Liver (tissue), 8 donors: ENCODE measurements at regions not wholly inside any gene's neighbourhood (a gene's known extent, or its start where the extent isn't known, plus 50 kb on each side); places are given as distances from the start of the nearest gene placed in this dataset.

Experiments
- DNase-seq: peaks from one replicate; pipeline ENCODE4 v3.0.0-alpha.2; 2017; ENCODE audit warnings: low spot score
- H3K27ac ChIP-seq, 2 donors: one replicate each; pipeline ENCODE4 v1.7.0; 2013; ENCODE audit warnings: inconsistent platforms in 2 of 2, low read length in 2 of 2, control low read depth in 1 of 2, low read depth in 1 of 2, mild to moderate bottlenecking in 1 of 2
- H3K27me3 ChIP-seq, 4 donors: one replicate each; pipeline versions ENCODE4 v1.6.1 to v1.7.0; 2013; ENCODE audit warnings: low read length in 3 of 4, inconsistent platforms in 1 of 4, mild to moderate bottlenecking in 1 of 4, moderate library complexity in 1 of 4; ENCODE audit not compliant: control insufficient read depth in 4 of 4, insufficient read depth in 4 of 4
- H3K36me3 ChIP-seq, 4 donors: one replicate each; pipeline versions ENCODE4 v1.6.1 to v1.7.0; 2013; ENCODE audit warnings: low read length in 3 of 4, mild to moderate bottlenecking in 3 of 4, low read depth in 1 of 4, moderate library complexity in 1 of 4; ENCODE audit not compliant: control insufficient read depth in 4 of 4, insufficient read depth in 3 of 4
- H3K4me1 ChIP-seq, 4 donors: one replicate each; pipeline versions ENCODE4 v1.6.1 to v1.7.0; 2013; ENCODE audit warnings: low read length in 3 of 4, mild to moderate bottlenecking in 3 of 4, moderate library complexity in 1 of 4; ENCODE audit not compliant: control insufficient read depth in 4 of 4, insufficient read depth in 4 of 4
- H3K4me3 ChIP-seq, 3 donors: one replicate each; pipeline versions ENCODE4 v1.6.1 to v1.7.0; 2013; ENCODE audit warnings: low read length in 3 of 3, control low read depth in 1 of 3, low read depth in 1 of 3, mild to moderate bottlenecking in 1 of 3
- H3K9ac ChIP-seq, 2 donors: one replicate each; pipeline ENCODE4 v1.7.0; 2013; ENCODE audit warnings: low read length in 2 of 2, mild to moderate bottlenecking in 2 of 2, moderate library complexity in 2 of 2, control low read depth in 1 of 2, low read depth in 1 of 2
- H3K9me3 ChIP-seq, 4 donors: one replicate each; pipeline versions ENCODE4 v1.6.1 to v1.7.0; 2013; ENCODE audit warnings: low read length in 3 of 4; ENCODE audit not compliant: control insufficient read depth in 4 of 4
- EGR1 ChIP-seq, 2 donors: IDR thresholded peaks; 2 replicates each; pipeline ENCODE4 v1.6.1; 2016 to 2018; ENCODE audit warnings: antibody characterized with exemption in 2 of 2, low read depth in 2 of 2
- FOXA1 ChIP-seq: IDR thresholded peaks from 2 replicates; pipeline ENCODE4 v1.6.1; 2016; ENCODE audit warnings: antibody characterized with exemption
- FOXA2 ChIP-seq: IDR thresholded peaks from 2 replicates; pipeline ENCODE4 v1.6.1; 2016; ENCODE audit warnings: antibody characterized with exemption
- GABPA ChIP-seq, 2 donors: IDR thresholded peaks in 1 of 2; conservative IDR thresholded peaks in 1 of 2; 2 replicates each; pipeline ENCODE4 v1.6.1; 2016; ENCODE audit warnings: antibody characterized with exemption in 2 of 2, mild to moderate bottlenecking in 1 of 2, moderate library complexity in 1 of 2
- HNF4A ChIP-seq, 2 donors: conservative IDR thresholded peaks; 2 replicates each; pipeline ENCODE4 v1.6.1; 2016; ENCODE audit warnings: antibody characterized with exemption in 2 of 2, mild to moderate bottlenecking in 2 of 2
- HNF4G ChIP-seq: IDR thresholded peaks from 2 replicates; pipeline ENCODE4 v1.6.1; 2016; ENCODE audit warnings: antibody characterized with exemption
- JUND ChIP-seq, 2 donors: IDR thresholded peaks; 2 replicates each; pipeline ENCODE4 v1.6.1; 2016; ENCODE audit warnings: antibody characterized with exemption in 2 of 2
- NR2F2 ChIP-seq: IDR thresholded peaks from 2 replicates; pipeline ENCODE4 v1.6.1; 2016; ENCODE audit warnings: antibody characterized with exemption
- RAD21 ChIP-seq, 2 donors: IDR thresholded peaks; 2 replicates each; pipeline ENCODE4 v1.6.1; 2016; ENCODE audit warnings: antibody characterized with exemption in 2 of 2, mild to moderate bottlenecking in 2 of 2
- RXRA ChIP-seq, 2 donors: IDR thresholded peaks; 2 replicates each; pipeline ENCODE4 v1.6.1; 2017 to 2018; ENCODE audit warnings: antibody characterized with exemption in 2 of 2, mild to moderate bottlenecking in 1 of 2
- SP1 ChIP-seq: IDR thresholded peaks from 2 replicates; pipeline ENCODE4 v1.6.1; 2018; ENCODE audit warnings: antibody characterized with exemption, mild to moderate bottlenecking
- TAF1 ChIP-seq: conservative IDR thresholded peaks from 2 replicates; pipeline ENCODE4 v1.6.1; 2016; ENCODE audit warnings: antibody characterized with exemption, mild to moderate bottlenecking
- YY1 ChIP-seq: IDR thresholded peaks from 2 replicates; pipeline ENCODE4 v1.6.1; 2016; ENCODE audit warnings: antibody characterized with exemption, mild to moderate bottlenecking
- WGBS: extraction: QIAGEN DNeasy Blood & Tissue Kit; methylation state at CpG from one replicate; pipeline ENCODE4 v1.1.7; 2013; 5-methylcytosine and 5-hydroxymethylcytosine counted together
- TF ChIP-seq, protein P1 (sequence below): IDR thresholded peaks from 2 replicates; pipeline ENCODE4 v1.6.1; 2016; ENCODE audit warnings: antibody characterized with exemption
- TF ChIP-seq, protein P2 (sequence below): IDR thresholded peaks from 2 replicates; pipeline ENCODE4 v1.6.1; 2016; ENCODE audit warnings: antibody characterized with exemption
- TF ChIP-seq, protein P3 (sequence below): IDR thresholded peaks from 2 replicates; pipeline ENCODE4 v1.6.1; 2016; ENCODE audit warnings: antibody characterized with exemption, mild to moderate bottlenecking
- TF ChIP-seq, protein P4 (sequence below): IDR thresholded peaks from 2 replicates; pipeline ENCODE4 v1.6.1; 2016; ENCODE audit warnings: antibody characterized with exemption
- TF ChIP-seq, protein P5 (sequence below): fragments of 150-350 bp; IDR thresholded peaks from 2 replicates; pipeline ENCODE4 v1.5.1; 2017; ENCODE audit warnings: improper control_type of control experiment, low read depth, low read length; ENCODE audit not compliant: missing input control
- donor health status: healthy.
- donor health status: healthy.
- donor health status: healthy.
- donor health status: healthy.
- donor health status: healthy.

DNA sequence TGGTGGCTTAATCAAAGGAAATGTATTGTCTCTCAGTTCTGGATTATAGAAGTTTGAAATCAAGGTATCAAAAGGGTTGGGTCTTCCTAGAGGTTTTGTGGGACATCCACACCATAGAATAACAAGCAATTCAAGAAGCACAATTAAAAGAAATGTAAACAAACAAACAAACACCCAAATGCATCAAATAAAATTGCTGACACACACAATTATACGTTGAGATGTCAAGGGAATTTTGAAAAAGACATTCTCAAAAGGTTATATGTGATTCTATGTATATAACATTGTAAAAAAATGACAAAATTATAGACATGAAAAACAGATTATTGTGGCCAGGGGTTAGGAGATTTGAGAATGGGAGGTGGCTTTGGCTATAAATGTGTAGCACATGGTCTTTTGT, 250.7 kb upstream of the AGA start:
- Histone ChIP-seq H3K9me3 (no peaks in the 10 kb centered on the region), H3K9ac (no peak overlapping the region), H3K4me3 (no peak overlapping the region), H3K27me3 (no peaks in the 10 kb centered on the region), H3K4me1 (no peaks in the 10 kb centered on the region), H3K36me3 (no peaks in the 10 kb centered on the region), H3K27ac (no peak overlapping the region)
- TF ChIP-seq, protein P1, sequence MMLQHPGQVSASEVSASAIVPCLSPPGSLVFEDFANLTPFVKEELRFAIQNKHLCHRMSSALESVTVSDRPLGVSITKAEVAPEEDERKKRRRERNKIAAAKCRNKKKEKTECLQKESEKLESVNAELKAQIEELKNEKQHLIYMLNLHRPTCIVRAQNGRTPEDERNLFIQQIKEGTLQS: no peak
- TF ChIP-seq HNF4A (conservative IDR thresholded peaks at IDR 0.05) (no peak), YY1 (no peak), FOXA1 (no peak), NR2F2 (no peak), JUND (IDR thresholded peaks at IDR 0.05) (no peak), RAD21 (IDR thresholded peaks at IDR 0.05) (no peak), SP1 (no peak), HNF4G (no peak)
- TF ChIP-seq, protein P2, sequence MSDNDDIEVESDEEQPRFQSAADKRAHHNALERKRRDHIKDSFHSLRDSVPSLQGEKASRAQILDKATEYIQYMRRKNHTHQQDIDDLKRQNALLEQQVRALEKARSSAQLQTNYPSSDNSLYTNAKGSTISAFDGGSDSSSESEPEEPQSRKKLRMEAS: no peak
- TF ChIP-seq, protein P3, sequence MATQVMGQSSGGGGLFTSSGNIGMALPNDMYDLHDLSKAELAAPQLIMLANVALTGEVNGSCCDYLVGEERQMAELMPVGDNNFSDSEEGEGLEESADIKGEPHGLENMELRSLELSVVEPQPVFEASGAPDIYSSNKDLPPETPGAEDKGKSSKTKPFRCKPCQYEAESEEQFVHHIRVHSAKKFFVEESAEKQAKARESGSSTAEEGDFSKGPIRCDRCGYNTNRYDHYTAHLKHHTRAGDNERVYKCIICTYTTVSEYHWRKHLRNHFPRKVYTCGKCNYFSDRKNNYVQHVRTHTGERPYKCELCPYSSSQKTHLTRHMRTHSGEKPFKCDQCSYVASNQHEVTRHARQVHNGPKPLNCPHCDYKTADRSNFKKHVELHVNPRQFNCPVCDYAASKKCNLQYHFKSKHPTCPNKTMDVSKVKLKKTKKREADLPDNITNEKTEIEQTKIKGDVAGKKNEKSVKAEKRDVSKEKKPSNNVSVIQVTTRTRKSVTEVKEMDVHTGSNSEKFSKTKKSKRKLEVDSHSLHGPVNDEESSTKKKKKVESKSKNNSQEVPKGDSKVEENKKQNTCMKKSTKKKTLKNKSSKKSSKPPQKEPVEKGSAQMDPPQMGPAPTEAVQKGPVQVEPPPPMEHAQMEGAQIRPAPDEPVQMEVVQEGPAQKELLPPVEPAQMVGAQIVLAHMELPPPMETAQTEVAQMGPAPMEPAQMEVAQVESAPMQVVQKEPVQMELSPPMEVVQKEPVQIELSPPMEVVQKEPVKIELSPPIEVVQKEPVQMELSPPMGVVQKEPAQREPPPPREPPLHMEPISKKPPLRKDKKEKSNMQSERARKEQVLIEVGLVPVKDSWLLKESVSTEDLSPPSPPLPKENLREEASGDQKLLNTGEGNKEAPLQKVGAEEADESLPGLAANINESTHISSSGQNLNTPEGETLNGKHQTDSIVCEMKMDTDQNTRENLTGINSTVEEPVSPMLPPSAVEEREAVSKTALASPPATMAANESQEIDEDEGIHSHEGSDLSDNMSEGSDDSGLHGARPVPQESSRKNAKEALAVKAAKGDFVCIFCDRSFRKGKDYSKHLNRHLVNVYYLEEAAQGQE: no peak
- 69% methylated on average over 1 of the region's 1 CpG for WGBS
- DNase-seq: no peak

DNA sequence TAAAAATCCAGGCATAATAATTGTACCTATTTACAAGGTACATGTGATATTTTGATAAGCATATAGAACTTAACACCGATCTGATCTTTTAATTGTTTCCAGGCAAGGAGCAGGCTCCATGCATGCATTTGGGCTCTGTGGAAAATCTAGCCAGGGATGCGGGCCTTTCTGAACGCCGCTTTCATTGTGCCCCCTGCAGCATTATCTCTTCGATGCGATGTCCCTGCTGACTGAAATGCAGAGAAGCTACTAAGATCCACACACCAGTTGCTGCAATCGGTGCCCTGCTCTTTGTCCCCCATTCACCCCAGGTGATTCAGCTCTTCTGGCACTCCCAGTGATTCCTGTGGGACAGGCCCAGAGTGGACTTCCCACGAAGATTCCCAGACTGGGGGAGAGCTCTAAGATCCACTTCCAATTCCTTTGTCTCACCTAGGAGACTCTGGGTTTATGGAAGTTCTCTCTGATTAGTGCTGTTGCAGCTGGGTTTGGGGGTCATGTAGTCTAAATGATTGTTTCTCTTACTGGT, 254.3 kb upstream of the AGA start:
- Histone ChIP-seq H3K36me3 (no peaks in the 10 kb centered on the region), H3K4me3 (no peak overlapping the region), H3K9me3 (no peaks in the 10 kb centered on the region), H3K27me3 (no peaks in the 10 kb centered on the region), H3K4me1 (no peaks in the 10 kb centered on the region), H3K9ac (no peak overlapping the region), H3K27ac (no peak overlapping the region)
- TF ChIP-seq FOXA2 (no peak), NR2F2 (no peak), EGR1 (IDR thresholded peaks at IDR 0.05; ENCODE audit: low read depth in 2 of 2) (no peak), TAF1 (no peak), JUND (IDR thresholded peaks at IDR 0.05) (no peak), FOXA1 (no peak), RAD21 (IDR thresholded peaks at IDR 0.05) (no peak), HNF4A (conservative IDR thresholded peaks at IDR 0.05) (no peak), SP1 (no peak), YY1 (no peak), HNF4G (no peak), RXRA (IDR thresholded peaks at IDR 0.05) (no peak), GABPA (IDR thresholded peaks at IDR 0.05 in 1 of 2, conservative IDR thresholded peaks at IDR 0.05 in 1 of 2) (no peak)
- TF ChIP-seq, protein P4, sequence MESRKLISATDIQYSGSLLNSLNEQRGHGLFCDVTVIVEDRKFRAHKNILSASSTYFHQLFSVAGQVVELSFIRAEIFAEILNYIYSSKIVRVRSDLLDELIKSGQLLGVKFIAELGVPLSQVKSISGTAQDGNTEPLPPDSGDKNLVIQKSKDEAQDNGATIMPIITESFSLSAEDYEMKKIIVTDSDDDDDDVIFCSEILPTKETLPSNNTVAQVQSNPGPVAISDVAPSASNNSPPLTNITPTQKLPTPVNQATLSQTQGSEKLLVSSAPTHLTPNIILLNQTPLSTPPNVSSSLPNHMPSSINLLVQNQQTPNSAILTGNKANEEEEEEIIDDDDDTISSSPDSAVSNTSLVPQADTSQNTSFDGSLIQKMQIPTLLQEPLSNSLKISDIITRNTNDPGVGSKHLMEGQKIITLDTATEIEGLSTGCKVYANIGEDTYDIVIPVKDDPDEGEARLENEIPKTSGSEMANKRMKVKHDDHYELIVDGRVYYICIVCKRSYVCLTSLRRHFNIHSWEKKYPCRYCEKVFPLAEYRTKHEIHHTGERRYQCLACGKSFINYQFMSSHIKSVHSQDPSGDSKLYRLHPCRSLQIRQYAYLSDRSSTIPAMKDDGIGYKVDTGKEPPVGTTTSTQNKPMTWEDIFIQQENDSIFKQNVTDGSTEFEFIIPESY: no peak
- TF ChIP-seq, protein P1: no peak
- TF ChIP-seq, protein P5, sequence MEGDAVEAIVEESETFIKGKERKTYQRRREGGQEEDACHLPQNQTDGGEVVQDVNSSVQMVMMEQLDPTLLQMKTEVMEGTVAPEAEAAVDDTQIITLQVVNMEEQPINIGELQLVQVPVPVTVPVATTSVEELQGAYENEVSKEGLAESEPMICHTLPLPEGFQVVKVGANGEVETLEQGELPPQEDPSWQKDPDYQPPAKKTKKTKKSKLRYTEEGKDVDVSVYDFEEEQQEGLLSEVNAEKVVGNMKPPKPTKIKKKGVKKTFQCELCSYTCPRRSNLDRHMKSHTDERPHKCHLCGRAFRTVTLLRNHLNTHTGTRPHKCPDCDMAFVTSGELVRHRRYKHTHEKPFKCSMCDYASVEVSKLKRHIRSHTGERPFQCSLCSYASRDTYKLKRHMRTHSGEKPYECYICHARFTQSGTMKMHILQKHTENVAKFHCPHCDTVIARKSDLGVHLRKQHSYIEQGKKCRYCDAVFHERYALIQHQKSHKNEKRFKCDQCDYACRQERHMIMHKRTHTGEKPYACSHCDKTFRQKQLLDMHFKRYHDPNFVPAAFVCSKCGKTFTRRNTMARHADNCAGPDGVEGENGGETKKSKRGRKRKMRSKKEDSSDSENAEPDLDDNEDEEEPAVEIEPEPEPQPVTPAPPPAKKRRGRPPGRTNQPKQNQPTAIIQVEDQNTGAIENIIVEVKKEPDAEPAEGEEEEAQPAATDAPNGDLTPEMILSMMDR: no peak
- TF ChIP-seq, protein P3: no peak
- TF ChIP-seq, protein P2: no peak
- DNase-seq: no peak
- WGBS: 62% methylated on average over 8 of the region's 8 CpGs
